A549 (cell line): ENCODE measurements at regions not wholly inside any gene's neighbourhood (a gene's known extent, or its start where the extent isn't known, plus 50 kb on each side); places are given as distances from the start of the nearest gene placed in this dataset.

Source experiments
- ATAC-seq, 2 experiments: fragments of 200-7000 bp in 1 of 2; fragments of >200 bp in 1 of 2; cut with Nextera tagmentation in 1 of 2; cut with Tn5 transposase in 1 of 2; 3 replicates each; pipeline versions ENCODE4 v1.8.0 to v1.9.1; 2018 to 2020; ENCODE audit warnings: mild to moderate bottlenecking in 1 of 2, moderate library complexity in 1 of 2
- CTCF ChIA-PET: fragments of 300-600 bp; sonication (Branson Sonifier 250); formaldehyde crosslinking; extraction: SDS; loops from one replicate; lab custom pipeline; 2021; ENCODE audit warnings: antibody characterized with exemption, inconsistent platforms; lab: Yijun Ruan, JAX
- POLR2A ChIA-PET: fragments of 350-600 bp; formaldehyde crosslinking; extraction: SDS; loops from one replicate; lab custom pipeline; 2021; ENCODE audit warnings: antibody characterized with exemption, inconsistent platforms; lab: Yijun Ruan, JAX
- DNase-seq, 2 experiments: peaks; one replicate each; pipeline versions ENCODE4 v3.0.0 to v3.0.0-alpha.2; 2011 to 2016; ENCODE audit warnings: low read depth in 1 of 2, low spot score in 1 of 2
- FAIRE-seq: peaks from 2 replicates; lab custom pipeline; 2011; peaks lifted over from hg19 to GRCh38; lab: Jason Lieb, UNC
- H3K27ac ChIP-seq, 2 experiments: fragments of >200 bp; sonication (Bioruptor Twin); formaldehyde crosslinking; 3 replicates each; pipeline ENCODE4 v1.5.1; 2016 to 2017
- H3K4me1 ChIP-seq: fragments of >200 bp; sonication (Bioruptor Twin); formaldehyde crosslinking; 3 replicates; pipeline ENCODE4 v1.6.1; 2016
- H3K4me2 ChIP-seq: fragments of >200 bp; sonication (Bioruptor Twin); formaldehyde crosslinking; 3 replicates; pipeline ENCODE4 v1.6.1; 2016
- H3K4me3 ChIP-seq: fragments of >200 bp; sonication (Bioruptor Twin); formaldehyde crosslinking; 3 replicates; pipeline ENCODE4 v1.5.1; 2016
- H3K9me3 ChIP-seq: fragments of >200 bp; sonication (Bioruptor Twin); formaldehyde crosslinking; 3 replicates; pipeline ENCODE4 v1.6.1; 2016
- ATOH8 ChIP-seq: fragments of 250-450 bp; sonication (Bioruptor Pico); IDR thresholded peaks from 2 replicates; pipeline ENCODE4 v1.5.0; 2020; ENCODE audit warnings: low read depth, mild to moderate bottlenecking, moderate library complexity
- CEBPB ChIP-seq, 2 experiments: fragments of >200 bp in 1 of 2; sonication (Bioruptor Twin) in 1 of 2; formaldehyde crosslinking in 1 of 2; IDR thresholded peaks; 2 replicates each; pipeline ENCODE4 v1.6.1; 2012 to 2016
- EHF ChIP-seq: fragments of 250-450 bp; sonication (Bioruptor Pico); IDR thresholded peaks from 2 replicates; pipeline ENCODE4 v1.5.0; 2020; ENCODE audit warnings: mild to moderate bottlenecking
- ELK1 ChIP-seq: fragments of 150-350 bp; IDR thresholded peaks from 2 replicates; pipeline ENCODE4 v1.6.1; 2014; ENCODE audit warnings: low read depth, mild to moderate bottlenecking, low read length
- ESRRA ChIP-seq: fragments of 150-350 bp; IDR thresholded peaks from 2 replicates; pipeline ENCODE4 v1.6.1; 2014; ENCODE audit warnings: mild to moderate bottlenecking, low read length, borderline replicate concordance
- FOSL2 ChIP-seq, 2 experiments: fragments of 450-650 bp in 1 of 2; fragments of >200 bp in 1 of 2; sonication (Bioruptor Twin) in 1 of 2; formaldehyde crosslinking; IDR thresholded peaks; 2 replicates each; pipeline versions ENCODE4 v1.5.0 to v1.6.1; 2016 to 2020; ENCODE audit warnings: mild to moderate bottlenecking in 1 of 2, moderate library complexity in 1 of 2
- HDAC2 ChIP-seq: fragments of 200-600 bp; sonication (generic); IDR thresholded peaks from 2 replicates; pipeline ENCODE4 v1.6.1; 2016
- HOXB13 ChIP-seq: fragments of 250-450 bp; sonication (Bioruptor Pico); IDR thresholded peaks from 2 replicates; pipeline ENCODE4 v1.5.0; 2020; ENCODE audit warnings: low read depth, mild to moderate bottlenecking, moderate library complexity
- HOXB5 ChIP-seq: fragments of 250-450 bp; sonication (Bioruptor Pico); IDR thresholded peaks from 2 replicates; pipeline ENCODE4 v1.5.0; 2020; ENCODE audit warnings: mild to moderate bottlenecking, moderate library complexity
- MAX ChIP-seq: IDR thresholded peaks from 2 replicates; pipeline ENCODE4 v1.6.1; 2012
- MAZ ChIP-seq: fragments of 150-350 bp; IDR thresholded peaks from 2 replicates; pipeline ENCODE4 v1.6.1; 2014; ENCODE audit warnings: antibody characterized with exemption, low read depth, low read length, borderline replicate concordance
- RCOR1 ChIP-seq: fragments of 150-350 bp; IDR thresholded peaks from 2 replicates; pipeline ENCODE4 v1.6.1; 2014; ENCODE audit warnings: antibody characterized with exemption, low read length, low read depth
- RNF2 ChIP-seq: fragments of 200-600 bp; sonication (generic); IDR thresholded peaks from 2 replicates; pipeline ENCODE4 v1.6.1; 2016; ENCODE audit warnings: low read depth, mild to moderate bottlenecking, antibody characterized with exemption, moderate library complexity, borderline replicate concordance
- ZC3H11A ChIP-seq: fragments of 450-650 bp; IDR thresholded peaks from 2 replicates; pipeline ENCODE4 v1.6.1; 2014; ENCODE audit warnings: antibody characterized with exemption, mild to moderate bottlenecking
- ZSCAN20 ChIP-seq: fragments of 250-450 bp; sonication (Bioruptor Pico); IDR thresholded peaks from 2 replicates; pipeline ENCODE4 v1.8.0; 2022; ENCODE audit warnings: mild to moderate bottlenecking, moderate library complexity
- WGBS: methylation state at CpG from one replicate; pipeline ENCODE4 v1.1.6; 2017; ENCODE audit errors: missing lambda C conversion rate; 5-methylcytosine and 5-hydroxymethylcytosine counted together
- TF ChIP-seq, protein P1 (sequence below): fragments of 450-650 bp; IDR thresholded peaks from 2 replicates; pipeline ENCODE4 v1.6.1; 2014; ENCODE audit warnings: antibody characterized with exemption
- TF ChIP-seq, protein P2 (sequence below): IDR thresholded peaks from 2 replicates; pipeline ENCODE4 v1.6.1; 2012
- TF ChIP-seq, protein P3 (sequence below): fragments of 200-600 bp; sonication (generic); IDR thresholded peaks from 2 replicates; pipeline ENCODE4 v1.6.1; 2016; ENCODE audit warnings: antibody characterized with exemption, mild to moderate bottlenecking, moderate library complexity

DNA sequence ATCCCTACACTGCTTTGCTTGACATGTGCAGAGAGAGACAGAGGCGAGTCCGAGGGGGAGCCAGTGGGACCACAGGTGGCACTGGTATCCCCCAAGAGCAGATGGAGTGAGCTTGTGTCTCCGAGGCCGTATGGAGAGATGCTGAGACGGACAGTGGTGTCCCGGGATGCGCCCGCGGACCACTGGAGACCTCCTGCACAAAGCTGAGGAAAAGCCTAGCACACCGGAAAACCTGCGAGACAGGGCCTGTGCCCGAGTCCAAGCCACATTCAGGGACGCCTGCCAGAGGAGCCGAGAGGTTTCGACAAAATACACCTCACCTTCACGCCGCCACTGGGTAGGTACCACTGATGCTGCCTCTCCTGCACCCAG, 66.0 kb upstream of the ZNF527 start:
- ChIA-PET CTCF (no interaction called here), POLR2A (no interaction called here)
- H3K4me1 ChIP-seq, result no peaks in the 10 kb centered on the region
- FAIRE-seq, result no peak
- no peak overlapping the region for H3K4me2 ChIP-seq
- no peak for ATAC-seq
- TF ChIP-seq CEBPB (IDR thresholded peaks at IDR 0.05) (no peak), HDAC2 (no peak), MAX (no peak), RNF2 (no peak), ZC3H11A (no peak), FOSL2 (IDR thresholded peaks at IDR 0.05) (no peak), FOSL2 (CRISPR knock-in tag; IDR thresholded peaks at IDR 0.05) (no peak), RCOR1 (no peak), ELK1 (no peak), ATOH8 (CRISPR knock-in tag) (no peak), EHF (CRISPR knock-in tag) (no peak), HOXB13 (CRISPR knock-in tag) (no peak), MAZ (no peak), HOXB5 (no peak), ZSCAN20 (CRISPR knock-in tag) (no peak)
- TF ChIP-seq, protein P1, sequence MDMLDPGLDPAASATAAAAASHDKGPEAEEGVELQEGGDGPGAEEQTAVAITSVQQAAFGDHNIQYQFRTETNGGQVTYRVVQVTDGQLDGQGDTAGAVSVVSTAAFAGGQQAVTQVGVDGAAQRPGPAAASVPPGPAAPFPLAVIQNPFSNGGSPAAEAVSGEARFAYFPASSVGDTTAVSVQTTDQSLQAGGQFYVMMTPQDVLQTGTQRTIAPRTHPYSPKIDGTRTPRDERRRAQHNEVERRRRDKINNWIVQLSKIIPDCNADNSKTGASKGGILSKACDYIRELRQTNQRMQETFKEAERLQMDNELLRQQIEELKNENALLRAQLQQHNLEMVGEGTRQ, result no peak
- TF ChIP-seq, protein P2, sequence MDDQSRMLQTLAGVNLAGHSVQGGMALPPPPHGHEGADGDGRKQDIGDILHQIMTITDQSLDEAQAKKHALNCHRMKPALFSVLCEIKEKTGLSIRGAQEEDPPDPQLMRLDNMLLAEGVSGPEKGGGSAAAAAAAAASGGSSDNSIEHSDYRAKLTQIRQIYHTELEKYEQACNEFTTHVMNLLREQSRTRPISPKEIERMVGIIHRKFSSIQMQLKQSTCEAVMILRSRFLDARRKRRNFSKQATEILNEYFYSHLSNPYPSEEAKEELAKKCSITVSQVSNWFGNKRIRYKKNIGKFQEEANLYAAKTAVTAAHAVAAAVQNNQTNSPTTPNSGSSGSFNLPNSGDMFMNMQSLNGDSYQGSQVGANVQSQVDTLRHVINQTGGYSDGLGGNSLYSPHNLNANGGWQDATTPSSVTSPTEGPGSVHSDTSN, result no peak
- H3K4me3 ChIP-seq, result no peak overlapping the region
- 47% methylated on average over 17 of the region's 17 CpGs for WGBS
- no peak overlapping the region for H3K27ac ChIP-seq
- DNase-seq, result no peak
- peaks cover 56% of the 10 kb centered on the region for H3K9me3 ChIP-seq

GRCh38 chr19:37306383-37306963, 64.4 kb upstream of the ZNF527 start:
- FAIRE-seq (no peak), ATAC-seq (no peak; a peak in 1 of 6 replicates), DNase-seq (no peak)
- Histone ChIP-seq H3K9me3 (peaks cover 69% of the 10 kb centered on the region), H3K4me1 (no peaks in the 10 kb centered on the region), H3K4me3 (no peak overlapping the region), H3K4me2 (no peak overlapping the region), H3K27ac (no peak overlapping the region)
- no peak for TF ChIP-seq ESRRA
- TF ChIP-seq, protein P3, sequence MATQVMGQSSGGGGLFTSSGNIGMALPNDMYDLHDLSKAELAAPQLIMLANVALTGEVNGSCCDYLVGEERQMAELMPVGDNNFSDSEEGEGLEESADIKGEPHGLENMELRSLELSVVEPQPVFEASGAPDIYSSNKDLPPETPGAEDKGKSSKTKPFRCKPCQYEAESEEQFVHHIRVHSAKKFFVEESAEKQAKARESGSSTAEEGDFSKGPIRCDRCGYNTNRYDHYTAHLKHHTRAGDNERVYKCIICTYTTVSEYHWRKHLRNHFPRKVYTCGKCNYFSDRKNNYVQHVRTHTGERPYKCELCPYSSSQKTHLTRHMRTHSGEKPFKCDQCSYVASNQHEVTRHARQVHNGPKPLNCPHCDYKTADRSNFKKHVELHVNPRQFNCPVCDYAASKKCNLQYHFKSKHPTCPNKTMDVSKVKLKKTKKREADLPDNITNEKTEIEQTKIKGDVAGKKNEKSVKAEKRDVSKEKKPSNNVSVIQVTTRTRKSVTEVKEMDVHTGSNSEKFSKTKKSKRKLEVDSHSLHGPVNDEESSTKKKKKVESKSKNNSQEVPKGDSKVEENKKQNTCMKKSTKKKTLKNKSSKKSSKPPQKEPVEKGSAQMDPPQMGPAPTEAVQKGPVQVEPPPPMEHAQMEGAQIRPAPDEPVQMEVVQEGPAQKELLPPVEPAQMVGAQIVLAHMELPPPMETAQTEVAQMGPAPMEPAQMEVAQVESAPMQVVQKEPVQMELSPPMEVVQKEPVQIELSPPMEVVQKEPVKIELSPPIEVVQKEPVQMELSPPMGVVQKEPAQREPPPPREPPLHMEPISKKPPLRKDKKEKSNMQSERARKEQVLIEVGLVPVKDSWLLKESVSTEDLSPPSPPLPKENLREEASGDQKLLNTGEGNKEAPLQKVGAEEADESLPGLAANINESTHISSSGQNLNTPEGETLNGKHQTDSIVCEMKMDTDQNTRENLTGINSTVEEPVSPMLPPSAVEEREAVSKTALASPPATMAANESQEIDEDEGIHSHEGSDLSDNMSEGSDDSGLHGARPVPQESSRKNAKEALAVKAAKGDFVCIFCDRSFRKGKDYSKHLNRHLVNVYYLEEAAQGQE, result no peak
- 67% methylated on average over 41 of the region's 41 CpGs for WGBS
- CTCF ChIA-PET, result no interaction called here
- POLR2A ChIA-PET, result no interaction called here
